Natural killer cell (primary cell): ENCODE measurements at regions not wholly inside any gene's neighbourhood (a gene's known extent, or its start where the extent isn't known, plus 50 kb on each side); places are given as distances from the start of the nearest gene placed in this dataset.

Source experiments
- ATAC-seq, 3 donors: fragments of 150-1000 bp in 2 of 3; fragments of 200-7000 bp in 1 of 3; cut with Tn5 transposase; 1 replicate in 1 of 3; 2 replicates in 2 of 3; pipeline ENCODE4 v1.10.0; 2021; ENCODE audit warnings: mild to moderate bottlenecking in 2 of 3, moderate library complexity in 2 of 3
- DNase-seq, 2 donors: peaks; one replicate each; pipeline versions ENCODE4 v3.0.0 to v3.0.0-alpha.2; 2013 to 2021; ENCODE audit warnings: mixed read lengths in 1 of 2
- H3K27ac ChIP-seq: one replicate; pipeline ENCODE4 v1.5.1; 2013; ENCODE audit warnings: mild to moderate bottlenecking, low read length
- H3K27me3 ChIP-seq: one replicate; pipeline ENCODE4 v1.6.1; 2013; ENCODE audit warnings: low read length; ENCODE audit not compliant: control insufficient read depth, insufficient read depth
- H3K36me3 ChIP-seq: one replicate; pipeline ENCODE4 v1.6.1; 2013; ENCODE audit warnings: low read length; ENCODE audit not compliant: control insufficient read depth, insufficient read depth
- H3K4me1 ChIP-seq: one replicate; pipeline ENCODE4 v1.6.1; 2013; ENCODE audit warnings: low read length; ENCODE audit not compliant: control insufficient read depth, insufficient read depth
- H3K4me3 ChIP-seq: one replicate; pipeline ENCODE4 v1.5.1; 2013; ENCODE audit warnings: low read length
- H3K9me3 ChIP-seq: one replicate; pipeline ENCODE4 v1.6.1; 2013; ENCODE audit warnings: low read length; ENCODE audit not compliant: control insufficient read depth, insufficient read depth
- H3K27ac Mint-ChIP-seq, 2 donors: one replicate each; pipeline ENCODE4 v1.8.0; 2022; ENCODE audit warnings: mild to moderate bottlenecking in 2 of 2, mixed read lengths in 2 of 2, moderate library complexity in 1 of 2
- H3K27me3 Mint-ChIP-seq, 2 donors: one replicate each; pipeline ENCODE4 v1.8.0; 2022; ENCODE audit warnings: low read depth in 2 of 2, mixed read lengths in 2 of 2
- H3K36me3 Mint-ChIP-seq: one replicate; pipeline ENCODE4 v1.8.0; 2022; ENCODE audit warnings: mixed read lengths
- H3K4me1 Mint-ChIP-seq, 2 donors: one replicate each; pipeline ENCODE4 v1.8.0; 2022; ENCODE audit warnings: mixed read lengths in 2 of 2
- H3K4me3 Mint-ChIP-seq: one replicate; pipeline ENCODE4 v1.8.0; 2022; ENCODE audit warnings: mild to moderate bottlenecking, moderate library complexity, mixed read lengths
- H3K9me3 Mint-ChIP-seq, 2 donors: one replicate each; pipeline ENCODE4 v1.8.0; 2022; ENCODE audit warnings: mixed read lengths in 2 of 2
- WGBS: methylation state at CpG from one replicate; pipeline ENCODE4 v1.1.7; 2013; ENCODE audit warnings: missing lambda C conversion rate; ENCODE audit not compliant: insufficient coverage; 5-methylcytosine and 5-hydroxymethylcytosine counted together
- intact Hi-C: fragments of 100-400 bp; cut with micrococcal nuclease; formaldehyde crosslinking; loops from one replicate; pipeline ENCODE4 v1.14.2; 2022
- TF ChIP-seq, protein P1 (sequence below): fragments of 200-600 bp; IDR thresholded peaks from one replicate; pipeline ENCODE4 v1.8.0; 2022; ENCODE audit warnings: antibody characterized with exemption

DNA sequence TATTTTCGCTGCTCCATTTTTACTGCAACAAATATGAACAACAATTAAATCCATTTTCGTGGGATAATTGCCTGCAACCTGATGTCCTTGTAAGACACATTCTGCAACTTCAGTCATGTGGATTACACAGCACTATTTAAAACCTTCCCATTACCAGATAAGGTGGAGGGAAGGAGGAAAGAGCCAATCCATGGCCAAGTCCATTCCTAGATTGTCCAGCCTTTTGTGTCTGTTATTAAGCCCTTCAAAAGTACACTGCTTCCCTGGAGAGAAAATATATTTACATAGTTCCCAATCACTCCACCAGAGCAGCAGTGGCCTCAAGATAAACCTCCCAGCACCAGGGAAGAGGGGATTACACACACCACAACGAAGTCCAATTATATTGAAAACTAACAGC lies 347.9 kb downstream of the CDH26 start:
- no peaks in the 10 kb centered on the region for H3K4me1 ChIP-seq
- H3K9me3 Mint-ChIP-seq, result no peaks in the 10 kb centered on the region
- H3K27ac Mint-ChIP-seq, result no peak overlapping the region
- H3K36me3 ChIP-seq, result no peaks in the 10 kb centered on the region
- 75% methylated on average over 2 of the region's 3 CpGs for WGBS
- no peaks in the 10 kb centered on the region for H3K36me3 Mint-ChIP-seq
- intact Hi-C loops, result no loop called here
- H3K27me3 ChIP-seq, result no peaks in the 10 kb centered on the region
- no peak overlapping the region for H3K27ac ChIP-seq
- DNase-seq, result no peak
- H3K9me3 ChIP-seq, result no peaks in the 10 kb centered on the region
- no peaks in the 10 kb centered on the region for H3K27me3 Mint-ChIP-seq
- H3K4me1 Mint-ChIP-seq, result no peaks in the 10 kb centered on the region
- H3K4me3 ChIP-seq, result no peak overlapping the region
- TF ChIP-seq, protein P1, sequence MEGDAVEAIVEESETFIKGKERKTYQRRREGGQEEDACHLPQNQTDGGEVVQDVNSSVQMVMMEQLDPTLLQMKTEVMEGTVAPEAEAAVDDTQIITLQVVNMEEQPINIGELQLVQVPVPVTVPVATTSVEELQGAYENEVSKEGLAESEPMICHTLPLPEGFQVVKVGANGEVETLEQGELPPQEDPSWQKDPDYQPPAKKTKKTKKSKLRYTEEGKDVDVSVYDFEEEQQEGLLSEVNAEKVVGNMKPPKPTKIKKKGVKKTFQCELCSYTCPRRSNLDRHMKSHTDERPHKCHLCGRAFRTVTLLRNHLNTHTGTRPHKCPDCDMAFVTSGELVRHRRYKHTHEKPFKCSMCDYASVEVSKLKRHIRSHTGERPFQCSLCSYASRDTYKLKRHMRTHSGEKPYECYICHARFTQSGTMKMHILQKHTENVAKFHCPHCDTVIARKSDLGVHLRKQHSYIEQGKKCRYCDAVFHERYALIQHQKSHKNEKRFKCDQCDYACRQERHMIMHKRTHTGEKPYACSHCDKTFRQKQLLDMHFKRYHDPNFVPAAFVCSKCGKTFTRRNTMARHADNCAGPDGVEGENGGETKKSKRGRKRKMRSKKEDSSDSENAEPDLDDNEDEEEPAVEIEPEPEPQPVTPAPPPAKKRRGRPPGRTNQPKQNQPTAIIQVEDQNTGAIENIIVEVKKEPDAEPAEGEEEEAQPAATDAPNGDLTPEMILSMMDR, result no peak
- no peak overlapping the region for H3K4me3 Mint-ChIP-seq
- no peak for ATAC-seq

DNA sequence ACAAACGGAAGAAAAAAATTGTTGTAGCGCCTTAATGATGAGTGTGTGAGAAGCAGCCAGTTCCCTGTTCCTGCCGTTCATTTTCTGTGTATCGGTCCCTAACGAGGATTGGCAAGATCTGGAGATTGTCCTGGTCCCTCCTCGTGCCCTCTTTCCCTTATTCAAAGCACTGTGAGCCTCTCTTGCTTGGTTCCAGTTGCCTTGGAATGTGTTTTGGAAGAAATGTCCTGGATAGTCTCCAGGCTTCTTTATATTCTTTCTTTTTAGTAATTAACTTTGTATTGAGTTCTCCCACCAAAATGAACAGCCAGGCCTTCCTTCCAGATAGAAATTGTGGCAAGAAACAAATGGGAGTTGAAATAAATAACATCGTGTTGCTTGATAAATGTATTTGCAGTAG lies 348.3 kb downstream of the CDH26 start:
- Histone ChIP-seq H3K27me3 (no peaks in the 10 kb centered on the region), H3K4me1 (no peaks in the 10 kb centered on the region), H3K36me3 (no peaks in the 10 kb centered on the region), H3K27ac (no peak overlapping the region), H3K4me3 (no peak overlapping the region), H3K9me3 (no peaks in the 10 kb centered on the region)
- no peaks in the 10 kb centered on the region for H3K9me3 Mint-ChIP-seq
- H3K36me3 Mint-ChIP-seq, result no peaks in the 10 kb centered on the region
- DNase-seq (no peak), ATAC-seq (no peak)
- no peaks in the 10 kb centered on the region for H3K4me1 Mint-ChIP-seq
- H3K4me3 Mint-ChIP-seq, result no peak overlapping the region
- TF ChIP-seq, protein P1, result no peak
- intact Hi-C loops, result no loop called here
- H3K27ac Mint-ChIP-seq, result no peak overlapping the region
- no peaks in the 10 kb centered on the region for H3K27me3 Mint-ChIP-seq
- 91% methylated on average over 7 of the region's 7 CpGs for WGBS

DNA sequence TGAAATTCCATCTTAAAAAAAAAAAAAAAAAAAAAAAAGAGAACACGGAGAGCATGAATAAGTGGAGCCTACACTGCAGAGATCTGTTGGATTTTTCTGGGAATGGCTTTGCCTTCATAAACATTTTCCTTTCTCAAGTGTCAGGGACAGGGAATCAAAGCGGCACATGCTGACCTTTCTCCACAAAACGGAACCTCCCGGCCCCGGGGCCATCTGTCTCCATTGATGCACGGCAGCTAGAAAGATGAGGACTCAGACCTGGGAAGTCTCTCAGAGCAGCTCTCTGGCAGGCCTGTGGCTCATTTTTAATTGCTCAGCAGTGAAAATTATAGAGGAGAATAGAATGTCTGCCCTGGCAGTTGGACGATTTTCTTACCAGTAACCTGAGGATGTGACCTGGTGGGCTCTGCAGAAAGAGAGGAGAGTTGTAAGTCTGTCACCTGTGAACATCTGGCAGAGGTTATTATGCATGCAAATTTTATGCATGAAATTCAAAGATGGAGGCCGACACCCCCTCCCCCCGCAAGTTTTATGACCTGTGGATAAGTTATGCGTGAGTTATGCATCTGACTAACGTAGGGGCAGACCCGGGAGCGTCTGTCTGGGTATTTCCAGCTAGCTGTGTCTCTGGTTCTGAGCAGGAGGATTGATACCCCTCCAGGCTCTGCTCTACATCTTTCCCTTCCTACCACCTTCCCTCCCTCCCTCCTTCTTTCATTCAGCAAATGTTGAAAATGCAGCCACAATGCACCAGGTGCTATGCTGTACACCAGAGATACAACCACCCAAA lies 352.5 kb downstream of the CDH26 start:
- ATAC-seq, result no peak
- DNase-seq, result no peak
- H3K36me3 ChIP-seq, result no peaks in the 10 kb centered on the region
- no peak overlapping the region for H3K27ac Mint-ChIP-seq
- H3K36me3 Mint-ChIP-seq, result no peaks in the 10 kb centered on the region
- peaks cover 0 to under 1% of the 10 kb centered on the region in 2 donors for H3K4me1 Mint-ChIP-seq
- H3K27ac ChIP-seq, result no peak overlapping the region
- H3K9me3 ChIP-seq, result no peaks in the 10 kb centered on the region
- no peaks in the 10 kb centered on the region for H3K27me3 Mint-ChIP-seq
- TF ChIP-seq, protein P1, result no peak
- H3K4me3 ChIP-seq, result no peak overlapping the region
- peaks cover 0 to 5% of the 10 kb centered on the region in 2 donors for H3K9me3 Mint-ChIP-seq
- H3K27me3 ChIP-seq, result no peaks in the 10 kb centered on the region
- WGBS, result 88% methylated on average over 13 of the region's 13 CpGs
- H3K4me1 ChIP-seq, result no peaks in the 10 kb centered on the region
- intact Hi-C loops, result no loop called here
- H3K4me3 Mint-ChIP-seq, result no peak overlapping the region

DNA sequence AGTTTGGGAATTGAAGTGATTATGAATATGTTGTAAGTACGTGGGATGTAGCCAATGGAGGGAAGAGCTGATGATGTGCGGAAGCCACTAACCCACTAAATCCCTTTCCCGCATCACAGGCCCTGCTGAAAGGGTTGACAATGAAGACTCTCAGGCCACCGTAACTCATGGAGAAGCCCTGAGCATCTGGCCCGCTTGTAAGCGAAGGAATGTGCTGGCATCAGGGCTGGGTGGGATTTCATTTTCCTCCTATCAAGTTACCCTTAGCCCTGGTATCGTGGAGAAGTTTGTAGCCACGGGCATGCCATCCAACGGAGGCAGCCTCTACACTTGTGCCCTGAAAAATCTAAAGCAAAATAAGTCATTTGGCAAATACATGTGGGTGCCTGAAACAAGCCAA lies 355.0 kb downstream of the CDH26 start:
- Mint-ChIP-seq H3K27ac (no peak overlapping the region), H3K27me3 (no peaks in the 10 kb centered on the region), H3K4me1 (peaks cover 7 to 14% of the 10 kb centered on the region in 2 donors), H3K36me3 (no peaks in the 10 kb centered on the region), H3K4me3 (no peak overlapping the region), H3K9me3 (peaks cover 0 to 5% of the 10 kb centered on the region in 2 donors)
- H3K27me3 ChIP-seq, result no peaks in the 10 kb centered on the region
- H3K36me3 ChIP-seq, result no peaks in the 10 kb centered on the region
- ATAC-seq (no peak), DNase-seq (no peak)
- intact Hi-C loops, result no loop called here
- TF ChIP-seq, protein P1, result no peak
- 89% methylated on average over 8 of the region's 9 CpGs for WGBS
- H3K27ac ChIP-seq, result no peak overlapping the region
- no peaks in the 10 kb centered on the region for H3K4me1 ChIP-seq
- H3K9me3 ChIP-seq, result no peaks in the 10 kb centered on the region
- no peak overlapping the region for H3K4me3 ChIP-seq
